CD4-positive, alpha-beta T cell treated with Interleukin-21 for 1 hour (primary cell): ENCODE measurements at regions not wholly inside any gene's neighbourhood (a gene's known extent, or its start where the extent isn't known, plus 50 kb on each side); places are given as distances from the start of the nearest gene placed in this dataset.

Experiments
- DNase-seq: peaks from one replicate; pipeline ENCODE4 v3.0.0-alpha.2; 2020

DNA sequence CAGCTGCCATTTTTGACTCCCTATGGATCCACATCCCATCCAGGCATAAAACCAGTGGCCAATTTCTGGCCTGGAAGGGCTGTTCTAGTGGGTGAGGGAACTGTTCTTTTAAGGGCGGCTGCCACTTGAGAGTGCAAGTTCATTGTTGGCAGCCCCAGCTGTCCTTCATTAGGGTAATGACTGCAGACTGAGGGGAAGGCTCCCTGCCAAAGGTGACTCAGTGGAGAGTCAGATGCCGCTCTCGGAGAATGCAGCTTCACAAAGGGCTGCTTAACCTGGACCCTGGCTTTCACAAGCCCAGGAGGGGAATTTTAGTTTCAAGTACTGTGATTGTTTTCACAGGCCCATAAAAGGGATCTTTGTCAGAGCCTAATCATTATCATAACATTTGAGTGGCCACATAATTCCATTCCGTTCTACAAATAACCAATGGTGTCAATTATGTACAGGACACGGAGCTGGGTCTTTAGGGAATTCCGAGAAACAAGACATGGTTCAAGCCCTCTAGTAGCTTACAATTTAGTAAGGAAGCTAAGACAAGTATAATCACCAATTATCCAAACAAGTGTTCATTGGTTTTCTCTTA is 235.7 kb downstream of the CDCA7 start:
- DNase-seq, result no peak

DNA sequence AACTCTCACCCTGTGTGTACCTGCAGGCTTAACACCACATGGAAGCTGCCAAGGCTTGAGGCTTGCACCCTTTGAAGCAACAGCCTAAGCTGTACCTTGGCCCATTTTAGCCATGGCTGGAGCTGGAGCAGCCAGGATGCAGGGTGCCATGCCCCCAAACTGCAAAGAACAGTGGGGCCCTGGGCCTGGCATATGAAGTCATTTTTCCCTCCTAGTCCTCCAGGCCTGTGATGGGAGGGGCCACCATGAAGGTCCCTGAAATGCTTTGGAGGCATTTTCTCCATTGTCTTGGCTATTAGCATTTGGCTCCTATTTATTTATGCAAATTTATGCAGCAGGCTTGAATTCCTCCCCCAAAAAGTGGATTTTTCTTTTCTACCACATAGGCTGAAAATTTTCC is 238.4 kb downstream of the CDCA7 start:
- DNase-seq, result no peak

DNA sequence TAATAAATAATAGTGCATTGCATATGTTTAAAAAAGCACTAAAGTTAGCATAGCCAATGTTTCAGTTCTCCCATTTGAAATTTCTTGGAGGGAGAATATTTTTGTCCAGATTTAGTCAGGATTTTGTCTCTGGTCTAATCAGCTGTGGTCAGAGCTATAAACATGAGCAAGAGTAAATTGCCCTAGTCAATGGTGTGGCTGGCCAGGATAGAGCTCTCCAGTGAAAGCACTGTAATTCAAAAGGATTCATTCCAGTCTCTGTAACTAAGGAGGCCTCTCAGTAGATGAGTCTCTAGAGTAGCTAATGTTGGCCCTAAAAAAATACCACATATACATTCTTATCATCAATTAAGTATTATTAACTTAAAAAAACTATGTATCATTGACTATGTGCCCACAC is 241.6 kb downstream of the CDCA7 start:
- no peak for DNase-seq

DNA sequence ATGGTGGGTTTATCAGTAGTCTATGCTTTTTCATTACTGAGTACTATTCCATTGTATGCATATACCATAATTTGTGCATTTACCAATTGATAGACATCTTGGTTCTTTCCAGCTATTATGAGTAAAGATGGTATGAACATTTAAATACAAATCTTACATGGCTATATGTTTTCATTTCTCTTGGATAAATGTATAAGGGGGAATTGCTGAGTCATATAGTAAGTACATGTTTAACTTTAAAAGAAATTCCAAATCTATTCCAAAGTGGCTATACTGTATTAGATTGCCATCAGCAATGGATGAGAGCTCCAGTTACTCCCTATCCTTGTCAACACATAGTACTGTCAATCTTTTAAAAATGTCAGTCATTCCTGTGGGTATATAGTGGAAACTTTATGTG is 243.9 kb downstream of the CDCA7 start:
- DNase-seq, result no peak

DNA sequence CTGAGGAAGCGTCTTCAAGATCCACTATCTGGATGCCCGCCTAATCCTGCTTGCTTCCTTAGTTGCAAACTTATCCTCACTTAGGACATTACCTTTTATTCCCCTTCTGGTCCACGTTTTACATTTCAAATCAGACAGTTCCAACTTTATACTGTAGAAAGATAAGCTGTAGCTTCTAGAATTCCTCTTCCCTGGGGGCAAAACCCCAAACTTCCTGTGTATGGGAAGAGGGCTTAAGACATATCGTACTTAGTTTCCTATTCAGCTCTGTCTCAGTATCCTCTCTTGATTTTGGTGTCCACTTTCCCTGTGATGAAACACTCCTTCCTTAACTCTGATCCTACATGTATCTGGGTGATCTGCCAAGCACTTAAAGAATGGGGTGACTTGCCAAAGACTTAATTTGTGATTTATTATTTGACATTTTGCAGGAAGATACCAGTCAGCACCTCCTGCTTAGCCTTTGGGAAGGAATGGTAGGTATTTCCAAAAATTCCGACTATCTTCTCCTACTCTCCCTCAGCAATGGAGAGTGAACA is 245.2 kb downstream of the CDCA7 start:
- DNase-seq, result no peak

DNA sequence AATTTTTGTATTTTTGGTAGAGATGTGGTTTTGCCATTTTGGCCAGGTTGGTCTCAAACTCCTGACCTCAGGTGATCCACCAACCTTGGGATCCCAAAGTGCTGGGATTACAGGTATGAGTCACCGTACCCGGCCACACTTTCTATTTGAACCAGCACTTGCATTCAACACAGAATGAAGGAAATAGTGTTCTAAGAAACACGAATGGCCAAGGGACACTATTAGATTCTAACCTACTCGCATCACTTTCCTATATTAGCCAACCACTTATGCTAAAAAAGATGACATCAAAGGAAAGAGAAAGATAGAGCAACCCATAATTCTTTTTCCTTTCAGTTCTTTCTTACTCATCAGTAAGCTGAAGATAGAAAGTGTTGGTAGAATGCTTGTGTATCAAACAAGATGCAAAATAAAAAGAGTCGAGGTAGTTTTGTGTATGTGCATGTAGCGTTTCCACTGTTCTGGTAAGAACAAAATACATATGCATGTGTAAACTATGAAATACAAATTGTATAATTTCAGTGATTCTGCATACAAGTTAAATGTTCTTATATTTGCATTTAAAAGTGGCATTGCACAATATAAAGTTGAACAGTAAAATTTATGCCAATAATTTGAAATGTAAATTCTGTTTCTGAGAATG is 247.6 kb downstream of the CDCA7 start:
- no peak for DNase-seq

DNA sequence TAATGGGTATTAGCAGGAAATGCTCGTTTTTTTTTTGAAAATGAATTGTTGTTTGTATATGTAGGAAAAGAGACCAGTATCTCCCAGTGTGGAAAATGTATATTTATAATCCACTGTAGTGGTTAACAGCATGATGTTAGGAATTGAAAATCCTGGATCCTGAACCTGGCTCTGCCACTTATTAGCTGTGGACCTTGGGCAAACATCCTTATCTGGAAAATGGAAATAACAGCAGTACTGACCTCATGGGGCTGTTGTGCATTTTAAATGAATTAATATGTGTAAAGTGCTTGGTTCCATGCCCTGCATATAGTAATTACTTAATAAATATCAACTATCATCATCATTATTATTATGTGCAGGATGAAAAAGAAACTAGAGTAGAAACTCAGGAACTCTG is 251.3 kb downstream of the CDCA7 start:
- DNase-seq, result no peak

DNA sequence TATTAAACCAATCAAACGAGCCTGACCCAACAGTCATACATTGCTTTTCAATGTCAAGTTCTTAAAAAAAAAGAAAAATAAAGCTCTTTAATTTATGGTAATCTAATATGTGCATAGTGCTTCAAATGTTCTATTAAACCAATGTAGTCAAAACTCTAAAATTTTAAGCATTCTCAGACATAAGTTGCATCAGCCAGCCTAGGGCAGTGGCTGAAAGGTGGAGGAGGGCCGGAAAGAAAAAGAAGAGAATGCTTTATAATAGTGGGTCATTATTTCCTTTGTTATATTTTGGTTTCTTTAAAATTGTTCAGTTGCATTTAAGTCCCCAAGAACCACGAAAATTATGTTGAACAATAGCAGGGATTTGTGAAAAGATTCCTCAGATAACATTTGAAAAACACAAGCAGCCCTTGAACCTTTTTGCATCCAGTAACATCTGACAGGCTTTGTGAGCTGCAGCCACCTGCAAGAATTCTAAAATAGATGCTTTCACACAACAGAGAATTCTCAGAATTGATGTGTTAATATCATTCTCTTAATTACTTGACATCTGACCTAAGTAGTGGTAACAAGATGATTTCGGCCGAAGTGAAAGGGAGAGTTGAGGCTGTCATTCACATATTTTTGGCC is 252.1 kb downstream of the CDCA7 start:
- DNase-seq, result no peak

DNA sequence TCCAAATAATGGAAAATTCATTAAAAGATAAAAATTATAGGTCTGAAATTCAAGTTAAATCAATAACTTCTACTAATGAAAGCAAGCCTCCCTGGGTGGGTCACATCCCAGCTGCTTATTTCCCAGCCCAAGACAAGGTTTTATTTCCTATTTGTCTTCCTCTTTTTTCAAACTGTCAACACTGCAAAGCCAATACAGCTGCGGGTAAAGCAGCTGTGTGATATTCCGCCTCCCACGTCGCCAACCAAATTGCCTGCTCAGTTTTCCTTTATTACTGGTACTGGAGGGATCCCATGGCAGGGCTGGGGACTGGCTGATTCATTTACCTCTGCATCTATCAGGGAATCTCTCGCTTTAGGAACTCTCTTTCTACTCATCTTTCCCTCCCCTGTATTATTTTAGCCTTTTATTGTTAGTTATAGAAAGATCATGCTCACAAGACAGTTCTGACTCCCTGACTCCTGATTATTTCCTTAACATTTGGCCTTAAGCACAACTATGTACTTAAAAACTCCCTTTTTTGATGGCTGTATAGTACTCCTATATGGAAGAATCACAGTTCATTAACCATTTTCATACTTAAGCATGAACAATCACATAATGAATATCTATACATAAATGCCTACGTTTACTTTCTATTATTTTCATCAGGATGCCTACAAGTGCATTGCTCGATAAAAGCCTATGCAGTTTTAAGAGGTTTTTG is 253.1 kb downstream of the CDCA7 start:
- DNase-seq, result no peak

DNA sequence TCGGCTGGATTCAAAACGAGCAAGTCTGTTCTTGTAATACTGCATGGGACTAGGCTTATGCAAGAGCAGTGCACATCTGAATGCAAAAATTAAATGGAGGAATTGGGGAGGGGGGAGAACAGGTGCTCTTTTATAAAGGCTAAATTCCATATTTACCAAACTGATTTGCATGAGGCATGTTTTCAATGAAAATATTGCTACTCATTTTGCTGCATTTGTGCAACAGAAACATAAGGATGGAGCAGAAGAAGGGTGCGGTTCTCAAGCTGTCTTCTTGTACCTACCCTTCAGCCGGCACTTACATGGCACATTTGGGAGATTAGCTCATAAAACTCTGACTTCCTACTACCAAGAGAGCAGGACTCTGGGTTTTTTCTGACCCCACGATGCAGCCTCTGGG is 256.4 kb downstream of the CDCA7 start:
- no peak for DNase-seq

DNA sequence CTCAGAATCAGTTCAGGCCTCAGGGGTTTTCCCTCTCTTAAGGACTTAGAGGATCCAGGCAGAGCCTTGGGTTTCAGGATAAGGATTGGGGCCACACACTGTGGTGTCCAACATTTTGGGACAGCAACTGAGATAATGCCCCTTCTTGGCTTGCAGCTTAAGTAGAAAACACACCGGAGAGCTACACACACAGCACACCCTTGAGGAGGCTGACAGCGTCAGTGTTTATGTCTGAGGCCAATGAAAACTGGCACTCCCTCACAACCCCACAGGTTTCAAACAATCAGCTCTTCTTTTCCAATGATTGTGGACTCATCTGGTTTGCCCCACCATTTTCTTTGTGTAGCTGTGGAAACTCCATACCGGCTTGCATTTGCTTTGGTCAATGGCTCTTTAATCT is 257.7 kb downstream of the CDCA7 start:
- DNase-seq, result no peak

DNA sequence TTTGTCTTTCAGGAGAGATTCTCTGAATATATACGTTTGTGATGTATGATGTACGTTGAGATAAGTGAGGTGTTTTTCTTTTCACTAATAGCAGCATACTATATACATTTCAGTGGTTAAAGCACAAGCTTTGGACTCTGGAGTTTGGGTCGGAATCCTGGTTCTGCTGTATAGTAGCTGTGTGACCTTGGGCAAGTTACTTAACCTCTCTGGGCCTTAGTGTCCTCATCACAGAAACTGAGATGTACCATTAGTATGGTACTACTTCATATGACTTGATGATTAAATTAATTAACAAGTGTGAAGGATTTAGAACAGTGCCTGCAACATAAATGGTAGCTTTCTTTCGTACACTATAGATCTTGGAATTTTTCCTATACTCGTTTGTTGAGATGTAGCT is 258.7 kb downstream of the CDCA7 start:
- DNase-seq, result no peak

DNA sequence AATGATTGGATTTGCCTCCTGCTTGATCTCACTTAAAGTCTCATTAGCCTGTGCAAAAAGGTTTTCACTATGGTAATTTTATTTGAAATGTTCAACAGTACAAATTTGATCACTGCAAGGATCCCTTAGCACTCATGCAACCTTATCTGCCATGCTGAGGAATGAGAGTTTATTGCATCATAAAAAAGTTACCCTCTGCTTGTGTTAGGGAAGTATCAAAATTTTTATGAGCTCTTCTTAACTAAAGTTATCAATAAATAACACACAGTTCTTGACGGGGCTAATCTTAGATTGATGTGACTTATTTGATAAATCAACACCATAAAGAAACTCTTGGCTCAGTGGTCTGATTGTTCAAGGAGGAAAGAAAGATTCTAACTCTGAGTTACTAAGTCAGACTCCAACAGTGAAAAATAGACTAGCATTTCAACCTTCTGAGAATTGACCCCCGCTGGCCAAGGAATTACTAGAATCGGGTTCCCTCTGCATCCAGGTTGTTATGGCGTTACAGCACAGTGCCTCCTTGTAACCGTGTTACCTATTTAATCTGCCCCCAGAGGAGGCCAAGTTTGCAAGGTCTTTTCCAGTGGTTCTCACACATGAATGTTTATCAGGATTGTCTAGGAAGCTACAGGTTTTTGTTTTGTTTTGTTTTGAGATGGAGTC is 259.7 kb downstream of the CDCA7 start:
- no peak for DNase-seq

DNA sequence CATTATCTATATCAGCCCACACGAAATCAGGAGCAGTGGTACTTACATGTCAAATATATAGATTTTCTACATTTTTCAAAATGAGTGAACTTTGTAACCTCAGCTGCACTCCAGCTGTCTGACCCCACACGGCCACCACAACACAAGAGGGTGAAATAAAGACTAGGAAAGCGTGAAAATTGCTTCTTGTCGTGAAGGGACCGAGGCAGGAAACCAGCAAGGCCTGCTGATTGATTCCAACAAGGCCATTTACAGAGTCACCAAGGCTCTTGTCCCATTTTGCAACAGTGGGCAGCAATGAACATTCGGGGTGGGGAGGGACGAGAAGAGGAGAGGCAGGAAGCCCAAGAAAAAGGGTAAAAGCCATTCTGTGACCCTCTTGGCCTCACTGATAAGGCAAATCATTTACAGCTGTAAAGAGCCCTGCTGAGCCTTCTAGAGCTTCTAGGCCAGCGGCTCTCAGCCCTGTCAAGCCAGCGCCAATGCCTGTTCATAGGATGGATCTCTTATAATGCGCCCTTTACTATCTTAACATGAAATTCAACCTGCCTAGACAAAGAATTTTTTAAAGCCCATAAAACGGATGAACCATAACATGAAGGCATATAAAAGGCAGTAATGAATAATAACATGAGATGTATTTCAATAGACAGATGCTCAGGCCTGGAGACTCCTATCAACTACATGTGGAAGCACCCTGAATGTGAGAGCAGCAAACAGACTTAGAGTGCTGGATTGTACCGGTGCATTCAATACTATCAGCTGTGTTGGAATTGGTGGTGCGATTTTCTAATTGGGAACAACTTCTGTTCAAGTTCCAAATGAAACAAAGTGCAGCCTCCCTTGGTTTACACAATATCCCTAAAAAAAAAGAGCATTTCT is 269.0 kb downstream of the CDCA7 start:
- DNase-seq, result no peak

DNA sequence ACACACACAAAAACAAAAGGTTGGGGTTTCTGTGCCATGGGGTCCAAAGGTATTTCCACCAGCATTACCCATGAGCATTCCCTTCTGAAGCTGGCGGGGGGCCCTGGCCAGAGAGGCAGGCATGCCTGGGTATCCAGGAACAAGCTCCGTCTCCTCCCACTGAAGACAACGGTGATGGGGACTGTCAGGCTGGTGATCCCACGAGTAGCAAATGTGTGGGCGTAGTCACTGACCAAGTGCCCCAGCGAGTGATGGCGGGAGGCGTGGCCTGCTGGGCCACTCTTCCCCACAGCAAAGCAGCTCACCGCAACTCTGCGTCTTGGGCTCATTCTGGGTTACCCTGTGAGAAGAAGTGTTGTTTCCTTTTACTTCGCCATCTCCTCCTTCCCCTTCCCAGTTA is 270.6 kb downstream of the CDCA7 start:
- DNase-seq, result no peak

DNA sequence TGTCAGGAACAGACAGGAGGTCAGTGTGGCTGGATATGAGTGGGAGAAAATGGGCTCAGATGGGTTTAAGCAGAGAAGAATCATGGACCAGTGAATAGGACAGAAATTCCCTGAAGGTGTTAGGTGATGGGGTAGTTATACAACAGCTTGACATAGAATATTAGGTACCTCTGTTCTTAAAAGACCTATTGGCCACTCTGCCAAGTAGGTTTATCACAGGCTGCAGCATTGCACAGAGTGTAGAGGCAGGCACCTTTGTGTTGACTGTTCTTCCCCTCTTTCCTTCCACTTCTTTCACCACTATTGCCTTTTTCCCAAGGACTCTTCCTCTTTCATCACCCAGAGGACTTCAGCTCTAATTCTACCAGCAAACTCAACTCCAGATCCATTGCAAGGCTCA is 274.4 kb downstream of the CDCA7 start:
- no peak for DNase-seq

DNA sequence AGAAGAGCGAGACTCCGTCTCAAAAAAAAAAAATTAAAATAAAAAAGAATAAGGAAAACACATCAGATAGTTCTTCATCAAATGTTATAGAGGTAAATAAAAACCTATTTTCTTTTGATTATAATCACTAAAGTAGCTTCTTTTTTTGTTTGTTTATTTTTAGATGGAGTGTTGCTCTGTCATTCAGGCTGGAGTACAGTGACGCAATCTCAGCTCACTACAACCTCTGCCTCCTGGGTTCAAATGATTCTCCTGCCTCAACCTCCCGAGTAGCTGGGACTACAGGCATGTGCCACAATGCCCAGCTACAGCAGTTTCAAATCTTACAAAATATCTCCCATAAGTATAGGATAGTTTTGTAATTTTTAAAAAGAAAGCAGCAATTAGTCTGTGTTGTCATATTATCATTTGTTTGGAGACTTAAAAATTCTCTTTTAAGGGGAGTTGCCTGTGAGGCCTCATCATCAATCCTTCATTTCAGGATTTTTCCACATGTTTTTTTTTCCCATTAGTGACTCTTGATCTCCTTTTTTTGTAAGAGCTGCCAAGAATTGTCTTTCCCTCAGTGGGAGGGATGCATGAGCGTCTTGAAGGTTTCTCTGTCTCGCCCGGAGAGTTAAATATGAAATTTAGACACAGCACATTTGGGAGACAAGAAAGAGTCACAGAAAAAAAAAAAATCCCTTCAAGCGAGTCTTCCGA is 275.9 kb downstream of the CDCA7 start:
- DNase-seq, result no peak

DNA sequence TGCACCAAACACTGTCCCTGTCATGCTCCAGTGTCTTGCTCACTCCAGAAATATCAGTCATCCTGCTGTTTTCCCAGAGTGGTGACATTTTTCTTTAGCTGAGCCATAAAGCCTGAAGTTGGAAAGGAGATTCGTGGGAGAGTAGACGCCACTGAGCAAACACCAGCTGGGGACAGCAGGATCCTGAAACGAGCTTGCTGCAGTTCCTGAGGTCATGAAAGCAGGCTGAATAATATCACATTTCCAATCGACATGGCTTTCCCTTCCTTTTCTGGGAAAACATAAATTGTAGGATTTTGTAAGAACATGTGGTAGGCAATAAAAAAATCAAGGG is 276.4 kb downstream of the CDCA7 start:
- no peak for DNase-seq

DNA sequence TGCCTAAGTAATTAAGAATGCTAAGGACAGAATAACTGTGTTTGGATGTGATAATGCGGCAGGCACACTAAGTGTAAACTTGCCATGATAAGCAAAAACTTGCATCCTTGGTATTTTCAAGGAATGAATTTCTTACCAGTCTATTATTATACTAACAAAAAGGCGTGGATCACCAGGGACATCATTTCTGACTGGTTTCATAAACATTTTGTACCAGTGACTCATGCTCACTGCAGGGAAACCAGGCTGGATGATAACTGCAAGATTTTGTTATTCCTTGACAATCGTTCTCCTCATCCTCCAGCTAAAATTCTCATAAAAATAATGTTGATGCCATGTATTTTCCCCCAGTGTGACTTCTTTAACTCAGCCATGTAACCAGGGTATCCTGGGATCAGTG is 289.5 kb downstream of the CDCA7 start:
- no peak for DNase-seq

DNA sequence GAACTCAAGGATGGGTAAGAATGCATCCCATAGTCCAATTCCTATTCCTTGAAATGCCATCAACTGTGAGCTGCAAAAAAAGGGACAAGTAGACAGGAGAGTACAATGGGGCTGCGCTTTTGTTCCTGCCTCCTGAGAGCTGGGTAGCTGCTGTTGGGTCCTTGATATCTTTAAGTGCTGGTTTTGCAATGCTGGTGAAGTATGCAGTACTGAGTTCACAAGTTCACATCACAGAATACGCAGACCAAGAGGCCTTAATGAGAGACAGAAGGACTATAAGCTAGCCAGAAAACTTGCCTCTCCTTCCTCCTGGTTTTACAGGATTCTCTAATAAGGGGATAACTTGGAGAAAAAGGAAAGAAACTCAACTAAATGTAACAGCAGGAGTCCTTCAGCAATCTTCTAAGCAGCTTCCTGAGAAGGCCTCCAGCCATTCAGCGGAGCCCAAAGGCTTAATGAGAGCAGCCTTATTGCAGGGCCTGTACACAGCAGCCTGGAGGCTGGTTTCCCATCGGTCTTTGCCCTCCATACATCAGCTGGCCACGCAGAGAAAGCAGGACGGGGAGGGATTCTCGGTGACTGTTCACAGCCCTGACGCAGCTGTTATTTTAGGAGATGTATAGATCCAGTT is 293.1 kb downstream of the CDCA7 start:
- no peak for DNase-seq

DNA sequence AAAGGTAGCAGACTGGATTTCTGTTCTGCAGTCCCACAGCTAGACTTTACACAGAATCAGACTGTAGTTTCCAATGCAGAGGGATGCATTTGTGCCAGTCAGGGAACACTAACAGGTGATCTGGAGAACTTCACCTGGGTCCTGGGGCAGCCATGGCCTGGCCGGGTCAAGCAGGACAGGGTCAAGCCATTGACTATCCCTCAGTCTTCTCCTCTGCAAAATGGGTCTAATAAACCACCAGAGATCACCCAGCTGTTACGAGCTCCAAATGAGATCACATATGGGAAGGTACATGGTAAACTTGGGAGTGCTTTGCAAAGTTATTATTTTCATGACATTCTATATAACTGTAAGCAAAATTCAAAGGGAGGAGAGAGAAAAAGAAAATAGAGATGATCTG is 294.1 kb downstream of the CDCA7 start:
- no peak for DNase-seq
